Mucosa of rectum (tissue), 2 donors: ENCODE measurements at regions not wholly inside any gene's neighbourhood (a gene's known extent, or its start where the extent isn't known, plus 50 kb on each side); places are given as distances from the start of the nearest gene placed in this dataset.

Experiments
- H3K27ac ChIP-seq, 2 donors: one replicate each; pipeline ENCODE4 v1.7.0; 2013; ENCODE audit warnings: inconsistent platforms in 2 of 2, low read depth in 2 of 2, low read length in 2 of 2
- H3K27me3 ChIP-seq, 2 donors: one replicate each; pipeline ENCODE4 v1.7.0; 2013; ENCODE audit warnings: low read length in 2 of 2; ENCODE audit not compliant: control insufficient read depth in 2 of 2, insufficient read depth in 2 of 2
- H3K36me3 ChIP-seq, 2 donors: one replicate each; pipeline ENCODE4 v1.7.0; 2013; ENCODE audit warnings: low read length in 2 of 2; ENCODE audit not compliant: control insufficient read depth in 2 of 2, insufficient read depth in 2 of 2
- H3K4me1 ChIP-seq, 2 donors: one replicate each; pipeline ENCODE4 v1.7.0; 2013; ENCODE audit warnings: low read length in 2 of 2, mild to moderate bottlenecking in 1 of 2; ENCODE audit not compliant: control insufficient read depth in 2 of 2, insufficient read depth in 2 of 2
- H3K4me3 ChIP-seq, 2 donors: one replicate each; pipeline ENCODE4 v1.7.0; 2013; ENCODE audit warnings: low read length in 2 of 2
- H3K9ac ChIP-seq, 2 donors: one replicate each; pipeline ENCODE4 v1.7.0; 2013; ENCODE audit warnings: low read length in 2 of 2, low read depth in 1 of 2, mild to moderate bottlenecking in 1 of 2
- H3K9me3 ChIP-seq, 2 donors: one replicate each; pipeline ENCODE4 v1.7.0; 2013; ENCODE audit warnings: low read length in 2 of 2; ENCODE audit not compliant: control insufficient read depth in 2 of 2
- donor health status: healthy.
- donor health status: Normal muscosa, but diverticular disease.

DNA sequence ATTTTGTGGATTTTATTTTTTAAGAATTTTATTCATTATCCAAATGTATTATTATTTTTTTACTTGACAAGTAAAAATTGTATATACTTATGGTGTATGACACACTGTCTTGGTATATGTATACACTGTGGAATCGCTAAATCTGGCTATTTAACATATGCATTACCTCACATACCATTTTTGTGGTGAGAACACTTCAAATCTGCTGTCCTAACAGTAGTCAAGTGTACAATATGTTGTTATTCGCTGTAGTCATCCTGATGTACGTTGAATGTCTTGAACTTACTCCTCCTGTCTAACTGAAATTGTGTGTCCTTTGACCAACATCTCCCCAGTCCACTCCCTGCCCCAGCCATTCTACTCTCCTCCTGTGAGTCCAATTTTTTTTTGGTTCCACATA is 153.2 kb upstream of the PTPRM start:
- Histone ChIP-seq H3K4me3 (no peak overlapping the region), H3K9me3 (no peaks in the 10 kb centered on the region), H3K9ac (no peak overlapping the region), H3K27ac (no peak overlapping the region), H3K36me3 (no peaks in the 10 kb centered on the region), H3K27me3 (no peaks in the 10 kb centered on the region), H3K4me1 (no peaks in the 10 kb centered on the region)

DNA sequence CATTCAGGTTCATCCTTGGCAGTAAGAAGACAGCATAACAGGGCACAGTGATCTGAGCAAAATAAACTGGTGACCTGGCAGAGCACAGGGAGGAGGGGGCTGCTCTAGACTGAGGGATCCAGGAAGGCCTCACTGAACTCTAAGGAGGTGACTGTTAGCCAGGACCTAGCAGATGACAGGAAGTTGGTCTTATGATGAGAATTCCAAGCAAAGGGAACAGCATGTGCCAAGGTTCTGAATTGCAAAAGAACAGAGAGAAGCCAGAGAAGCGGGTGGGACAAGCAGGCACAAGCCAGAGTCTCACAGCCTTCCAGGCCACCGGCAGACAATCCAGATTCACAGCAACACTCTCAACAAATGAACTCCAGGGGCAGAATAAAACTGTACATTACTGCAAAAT is 152.7 kb upstream of the PTPRM start:
- no peaks in the 10 kb centered on the region for H3K36me3 ChIP-seq
- no peak overlapping the region for H3K4me3 ChIP-seq
- no peaks in the 10 kb centered on the region for H3K9me3 ChIP-seq
- H3K9ac ChIP-seq: no peak overlapping the region
- no peaks in the 10 kb centered on the region for H3K27me3 ChIP-seq
- no peak overlapping the region for H3K27ac ChIP-seq
- H3K4me1 ChIP-seq: no peaks in the 10 kb centered on the region

DNA sequence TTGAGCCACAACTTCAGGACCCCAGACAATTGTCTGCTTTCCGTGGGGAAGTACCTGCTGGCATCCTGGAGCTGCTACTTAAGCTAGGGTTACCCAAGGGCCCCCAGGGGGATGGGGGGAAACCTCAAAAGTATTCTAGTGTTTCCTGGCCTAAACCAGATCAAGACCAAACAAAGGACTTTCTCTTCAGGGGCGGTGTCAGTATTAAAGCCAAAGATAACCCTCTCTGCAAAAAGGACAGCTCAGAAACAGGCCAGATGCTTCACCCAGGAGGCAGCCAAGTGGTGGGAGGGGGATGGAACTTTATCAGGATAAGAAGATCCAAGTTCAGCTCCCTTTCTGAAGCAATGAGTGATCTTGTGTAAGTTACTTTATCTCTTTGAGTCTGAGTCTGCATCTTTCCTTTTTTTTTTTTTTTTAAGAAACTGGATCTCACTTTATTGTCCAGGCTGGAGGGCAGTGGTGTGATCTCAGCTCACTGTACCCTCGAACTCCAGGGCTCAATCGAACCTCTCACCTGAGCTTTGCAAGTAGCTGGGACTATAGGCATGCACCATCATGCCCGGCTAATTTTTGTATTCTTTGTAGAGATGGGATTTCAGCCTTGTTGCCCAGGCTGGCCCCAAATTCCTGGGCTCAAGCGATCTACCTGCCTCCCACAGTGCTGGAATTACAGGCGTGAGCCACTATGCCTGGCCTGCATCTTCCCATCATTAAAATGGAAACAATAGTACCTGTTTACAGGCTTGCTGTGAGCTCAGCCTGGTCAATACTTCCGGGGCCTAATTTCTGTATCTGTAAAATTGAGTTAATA is 151.8 kb upstream of the PTPRM start:
- H3K36me3 ChIP-seq: no peaks in the 10 kb centered on the region
- H3K4me1 ChIP-seq: no peaks in the 10 kb centered on the region
- H3K9ac ChIP-seq: no peak overlapping the region
- no peak overlapping the region for H3K27ac ChIP-seq
- H3K4me3 ChIP-seq: no peak overlapping the region
- no peaks in the 10 kb centered on the region for H3K27me3 ChIP-seq
- H3K9me3 ChIP-seq: no peaks in the 10 kb centered on the region

DNA sequence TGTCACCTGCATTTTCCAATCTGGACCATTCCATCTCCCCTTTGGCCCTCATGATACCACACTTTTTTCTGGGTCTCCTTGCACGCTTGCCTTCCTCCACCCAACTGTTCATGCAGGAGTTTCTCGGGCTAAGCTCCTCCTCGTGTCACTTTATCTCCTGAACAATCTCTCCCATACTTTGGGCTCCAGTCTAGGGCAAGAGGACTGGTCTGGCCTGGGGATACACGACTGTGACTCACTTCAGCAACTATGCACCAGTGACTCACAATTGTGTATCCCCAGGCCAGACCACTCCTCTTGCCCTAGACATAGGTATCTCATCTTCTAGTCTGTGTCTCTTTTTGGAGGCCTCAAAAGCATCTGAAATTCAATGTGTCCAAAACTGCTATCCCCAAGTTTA is 149.4 kb upstream of the PTPRM start:
- no peak overlapping the region for H3K4me3 ChIP-seq
- H3K9me3 ChIP-seq: no peaks in the 10 kb centered on the region
- H3K27me3 ChIP-seq: no peaks in the 10 kb centered on the region
- H3K9ac ChIP-seq: no peak overlapping the region
- H3K4me1 ChIP-seq: no peaks in the 10 kb centered on the region
- no peak overlapping the region for H3K27ac ChIP-seq
- no peaks in the 10 kb centered on the region for H3K36me3 ChIP-seq

DNA sequence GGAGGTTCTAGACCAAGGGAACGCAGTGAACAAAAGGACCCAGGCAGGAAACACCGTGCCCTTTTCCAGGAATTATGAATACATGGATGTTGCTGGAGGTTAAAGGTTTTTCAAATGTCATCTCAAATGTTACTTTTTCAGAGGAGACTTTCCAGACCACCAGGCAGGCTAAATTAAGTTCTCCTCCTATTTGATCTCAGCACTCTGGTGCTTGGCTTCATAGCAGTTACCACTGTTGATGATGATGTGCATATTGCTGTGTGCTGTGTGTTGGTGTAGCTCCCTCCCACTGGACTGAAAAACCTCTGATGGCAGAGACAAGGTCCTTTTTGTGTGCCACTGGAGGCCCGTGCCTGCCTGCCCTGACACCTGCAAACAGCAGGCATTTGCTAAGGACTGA is 137.3 kb upstream of the PTPRM start:
- H3K4me1 ChIP-seq: no peaks in the 10 kb centered on the region
- H3K9ac ChIP-seq: no peak overlapping the region
- no peak overlapping the region for H3K27ac ChIP-seq
- no peaks in the 10 kb centered on the region for H3K36me3 ChIP-seq
- no peaks in the 10 kb centered on the region for H3K9me3 ChIP-seq
- no peak overlapping the region for H3K4me3 ChIP-seq
- H3K27me3 ChIP-seq: no peaks in the 10 kb centered on the region

DNA sequence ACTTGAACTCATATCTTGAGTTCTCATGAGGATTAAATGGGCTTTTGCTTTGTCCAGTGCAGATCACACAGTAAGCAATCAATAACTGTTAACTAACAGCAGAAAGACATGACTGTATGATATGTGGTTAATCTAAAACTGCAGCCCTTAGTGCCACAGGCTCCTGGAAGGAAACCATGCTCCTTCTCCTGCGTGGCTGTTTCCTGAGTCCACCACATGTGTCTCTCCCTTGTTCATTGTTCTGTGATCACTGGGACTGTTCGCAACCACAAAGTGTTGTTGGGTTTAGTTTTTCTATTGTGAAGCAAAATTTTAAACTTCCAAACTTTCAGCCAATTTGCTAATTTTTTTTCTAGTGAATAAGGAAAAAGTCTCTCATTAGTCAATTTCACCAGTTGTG is 130.9 kb upstream of the PTPRM start:
- no peaks in the 10 kb centered on the region for H3K27me3 ChIP-seq
- no peaks in the 10 kb centered on the region for H3K36me3 ChIP-seq
- no peaks in the 10 kb centered on the region for H3K9me3 ChIP-seq
- no peak overlapping the region for H3K27ac ChIP-seq
- no peak overlapping the region for H3K9ac ChIP-seq
- H3K4me3 ChIP-seq: no peak overlapping the region
- H3K4me1 ChIP-seq: no peaks in the 10 kb centered on the region

DNA sequence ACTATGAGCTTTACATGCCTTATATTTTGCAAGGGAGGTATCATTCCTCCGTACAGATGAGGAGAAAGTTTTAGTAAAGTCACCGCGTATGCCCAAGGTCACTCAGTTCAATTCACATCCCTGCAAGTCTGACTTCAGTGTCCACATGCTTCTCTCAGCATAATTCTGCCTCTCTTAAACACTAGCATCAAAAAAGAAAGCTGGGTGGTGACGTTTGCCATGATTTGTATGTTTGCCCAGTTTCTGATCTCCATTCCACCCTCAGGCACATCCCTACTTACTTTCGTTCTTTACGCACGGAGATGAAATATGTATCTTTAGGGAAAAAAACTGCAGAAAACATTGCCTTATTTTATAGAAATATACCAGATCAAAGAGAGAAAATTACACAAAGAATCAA is 129.2 kb upstream of the PTPRM start:
- H3K27ac ChIP-seq: no peak overlapping the region
- no peaks in the 10 kb centered on the region for H3K36me3 ChIP-seq
- H3K4me1 ChIP-seq: no peaks in the 10 kb centered on the region
- no peak overlapping the region for H3K4me3 ChIP-seq
- no peaks in the 10 kb centered on the region for H3K27me3 ChIP-seq
- H3K9ac ChIP-seq: no peak overlapping the region
- no peaks in the 10 kb centered on the region for H3K9me3 ChIP-seq

DNA sequence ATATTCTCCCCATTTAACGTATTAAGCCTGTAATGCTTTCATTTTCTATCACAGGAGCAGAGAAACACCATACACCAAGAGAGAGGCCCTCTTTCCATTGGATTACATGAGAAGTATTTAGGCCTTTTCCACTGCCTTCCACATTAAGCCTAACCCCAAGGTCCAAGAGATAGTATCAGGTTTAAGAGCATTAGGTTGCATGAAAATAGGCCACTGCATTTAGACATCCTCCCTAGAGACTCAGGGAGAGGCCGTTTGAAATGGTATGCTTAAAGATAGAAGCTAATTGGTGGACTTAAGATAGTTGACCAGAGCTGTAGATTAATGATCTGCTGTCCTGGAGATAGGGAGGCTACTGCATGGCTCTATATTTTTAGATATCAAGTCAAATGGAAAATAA is 128.5 kb upstream of the PTPRM start:
- Histone ChIP-seq H3K4me1 (no peaks in the 10 kb centered on the region), H3K4me3 (no peak overlapping the region), H3K9me3 (no peaks in the 10 kb centered on the region)

DNA sequence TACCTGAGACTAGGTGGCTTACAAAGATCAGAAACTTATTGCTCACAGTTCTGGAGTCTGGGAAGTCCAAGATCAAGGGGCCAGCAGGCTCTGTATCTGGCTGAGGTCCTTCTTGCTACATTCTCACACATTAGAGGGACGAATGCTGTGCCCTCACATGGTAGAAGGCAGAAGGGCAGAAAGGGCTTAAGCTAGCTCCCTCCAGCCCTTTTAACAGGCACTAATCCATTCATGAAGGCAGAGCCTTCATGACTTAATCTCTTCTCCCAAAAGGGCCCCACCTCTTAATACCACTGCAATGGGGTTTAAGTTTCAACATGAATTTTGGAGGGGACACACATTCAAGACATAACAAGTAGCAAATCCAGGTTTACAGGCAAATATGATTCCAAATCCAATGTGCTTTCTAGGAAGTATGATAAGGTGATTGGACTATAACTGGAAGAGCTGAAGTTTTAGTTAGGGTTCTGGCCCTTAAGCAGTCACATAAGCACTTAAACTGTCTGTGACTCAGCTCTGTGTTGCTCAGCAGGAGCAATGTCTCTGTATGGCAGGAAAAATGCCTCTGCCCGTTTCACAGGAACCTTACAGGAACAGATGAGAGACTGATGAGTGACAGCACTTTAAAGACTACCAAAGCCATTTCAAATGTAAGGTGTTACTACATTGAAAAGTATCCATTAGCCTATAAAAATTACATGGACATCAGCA is 119.6 kb upstream of the PTPRM start:
- Histone ChIP-seq H3K9me3 (no peaks in the 10 kb centered on the region), H3K36me3 (no peaks in the 10 kb centered on the region), H3K4me1 (no peaks in the 10 kb centered on the region), H3K9ac (no peak overlapping the region), H3K4me3 (no peak overlapping the region), H3K27me3 (no peaks in the 10 kb centered on the region), H3K27ac (no peak overlapping the region)

More for the DNA sequence above, 128.5 kb upstream of the PTPRM start:
- no peaks in the 10 kb centered on the region for H3K36me3 ChIP-seq
- H3K27me3 ChIP-seq: no peaks in the 10 kb centered on the region
- no peak overlapping the region for H3K27ac ChIP-seq
- no peak overlapping the region for H3K9ac ChIP-seq

DNA sequence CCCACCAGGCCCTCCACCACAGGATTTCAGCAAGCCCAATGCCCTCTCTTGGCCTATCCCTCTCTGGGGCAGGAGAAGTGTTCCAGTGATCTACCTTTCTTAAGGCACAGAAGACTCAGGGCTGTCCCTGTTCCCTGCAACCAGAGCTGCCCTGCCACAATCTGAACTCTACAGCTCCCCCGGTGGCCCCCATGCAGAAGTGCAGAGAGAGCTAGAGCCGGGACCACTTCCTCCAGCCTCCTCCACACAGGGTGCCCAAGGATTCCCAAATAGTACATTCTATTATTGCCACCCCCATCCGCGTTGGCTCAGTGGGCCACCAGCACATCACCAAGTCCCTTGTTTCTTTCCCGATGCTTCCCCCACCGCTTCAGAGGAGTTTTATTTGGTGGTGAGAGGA is 114.8 kb upstream of the PTPRM start:
- H3K4me1 ChIP-seq: no peaks in the 10 kb centered on the region
- H3K27me3 ChIP-seq: no peaks in the 10 kb centered on the region
- no peak overlapping the region for H3K27ac ChIP-seq
- no peaks in the 10 kb centered on the region for H3K36me3 ChIP-seq
- H3K4me3 ChIP-seq: no peak overlapping the region
- H3K9me3 ChIP-seq: no peaks in the 10 kb centered on the region
- no peak overlapping the region for H3K9ac ChIP-seq
